ENCODE measurements at regions not wholly inside any gene's neighbourhood (a gene's known extent, or its start where the extent isn't known, plus 50 kb on each side); places are given as distances from the start of the nearest gene placed in this dataset.

DNA sequence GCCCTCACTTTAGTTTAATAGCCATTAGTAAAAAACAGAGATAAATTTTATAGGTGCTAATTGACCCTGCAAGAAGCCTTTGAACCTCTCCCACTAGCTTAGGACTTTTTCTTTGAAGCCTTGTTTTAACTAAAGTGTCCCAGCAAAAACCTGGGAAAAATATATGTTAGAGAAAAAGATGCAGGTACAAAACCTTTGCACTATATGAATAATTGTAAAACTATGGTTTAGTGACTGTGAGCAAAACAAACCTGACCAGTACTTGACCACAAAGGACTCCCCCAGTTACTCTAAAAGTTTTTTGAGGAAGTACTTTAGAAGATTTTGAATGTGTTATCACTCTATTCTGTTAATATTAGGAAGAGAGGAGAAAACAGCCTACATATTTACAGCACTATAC lies 123.3 kb upstream of the TP63 start (continued):
- TF ChIP-seq PAX8 (IDR thresholded peaks at IDR 0.05) (no peak), ZNF384 (IDR thresholded peaks at IDR 0.05; ENCODE audit: borderline replicate concordance, low read depth, low read length) (no peak), WRNIP1 (IDR thresholded peaks at IDR 0.05; ENCODE audit: borderline replicate concordance, low read depth, low read length) (no peak), HDAC6 (IDR thresholded peaks at IDR 0.05; ENCODE audit: unreplicated experiment) (no peak), EED (IDR thresholded peaks at IDR 0.05; ENCODE audit: low read depth) (no peak), NR2F1 (conservative IDR thresholded peaks at IDR 0.05) (0 out of 2 replicates have a peak, but pooled peaks have one; percentile 42), ZZZ3 (IDR thresholded peaks at IDR 0.05; ENCODE audit: control insufficient read depth, insufficient read length, low read depth) (no peak), HSF1 (IDR thresholded peaks at IDR 0.05; ENCODE audit: low read depth, low read length) (no peak), HDGF (IDR thresholded peaks at IDR 0.05) (no peak), POU2F2 (IDR thresholded peaks at IDR 0.05; ENCODE audit: borderline replicate concordance, low read depth, low read length) (no peak), TBL1XR1 (IDR thresholded peaks at IDR 0.05; ENCODE audit: low read depth, low read length) (0 out of 2 replicates have a peak, but pooled peaks have one; percentile 54), SIN3A (IDR thresholded peaks at IDR 0.05; ENCODE audit: low read depth, low read length) (no peak)
- TF ChIP-seq, protein P1, sequence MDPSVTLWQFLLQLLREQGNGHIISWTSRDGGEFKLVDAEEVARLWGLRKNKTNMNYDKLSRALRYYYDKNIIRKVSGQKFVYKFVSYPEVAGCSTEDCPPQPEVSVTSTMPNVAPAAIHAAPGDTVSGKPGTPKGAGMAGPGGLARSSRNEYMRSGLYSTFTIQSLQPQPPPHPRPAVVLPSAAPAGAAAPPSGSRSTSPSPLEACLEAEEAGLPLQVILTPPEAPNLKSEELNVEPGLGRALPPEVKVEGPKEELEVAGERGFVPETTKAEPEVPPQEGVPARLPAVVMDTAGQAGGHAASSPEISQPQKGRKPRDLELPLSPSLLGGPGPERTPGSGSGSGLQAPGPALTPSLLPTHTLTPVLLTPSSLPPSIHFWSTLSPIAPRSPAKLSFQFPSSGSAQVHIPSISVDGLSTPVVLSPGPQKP (IDR thresholded peaks at IDR 0.05; ENCODE audit: low read depth, low read length), result no peak
- TF ChIP-seq, protein P2, sequence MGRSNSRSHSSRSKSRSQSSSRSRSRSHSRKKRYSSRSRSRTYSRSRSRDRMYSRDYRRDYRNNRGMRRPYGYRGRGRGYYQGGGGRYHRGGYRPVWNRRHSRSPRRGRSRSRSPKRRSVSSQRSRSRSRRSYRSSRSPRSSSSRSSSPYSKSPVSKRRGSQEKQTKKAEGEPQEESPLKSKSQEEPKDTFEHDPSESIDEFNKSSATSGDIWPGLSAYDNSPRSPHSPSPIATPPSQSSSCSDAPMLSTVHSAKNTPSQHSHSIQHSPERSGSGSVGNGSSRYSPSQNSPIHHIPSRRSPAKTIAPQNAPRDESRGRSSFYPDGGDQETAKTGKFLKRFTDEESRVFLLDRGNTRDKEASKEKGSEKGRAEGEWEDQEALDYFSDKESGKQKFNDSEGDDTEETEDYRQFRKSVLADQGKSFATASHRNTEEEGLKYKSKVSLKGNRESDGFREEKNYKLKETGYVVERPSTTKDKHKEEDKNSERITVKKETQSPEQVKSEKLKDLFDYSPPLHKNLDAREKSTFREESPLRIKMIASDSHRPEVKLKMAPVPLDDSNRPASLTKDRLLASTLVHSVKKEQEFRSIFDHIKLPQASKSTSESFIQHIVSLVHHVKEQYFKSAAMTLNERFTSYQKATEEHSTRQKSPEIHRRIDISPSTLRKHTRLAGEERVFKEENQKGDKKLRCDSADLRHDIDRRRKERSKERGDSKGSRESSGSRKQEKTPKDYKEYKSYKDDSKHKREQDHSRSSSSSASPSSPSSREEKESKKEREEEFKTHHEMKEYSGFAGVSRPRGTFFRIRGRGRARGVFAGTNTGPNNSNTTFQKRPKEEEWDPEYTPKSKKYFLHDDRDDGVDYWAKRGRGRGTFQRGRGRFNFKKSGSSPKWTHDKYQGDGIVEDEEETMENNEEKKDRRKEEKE (IDR thresholded peaks at IDR 0.05), result no peak
- TF ChIP-seq, protein P3, sequence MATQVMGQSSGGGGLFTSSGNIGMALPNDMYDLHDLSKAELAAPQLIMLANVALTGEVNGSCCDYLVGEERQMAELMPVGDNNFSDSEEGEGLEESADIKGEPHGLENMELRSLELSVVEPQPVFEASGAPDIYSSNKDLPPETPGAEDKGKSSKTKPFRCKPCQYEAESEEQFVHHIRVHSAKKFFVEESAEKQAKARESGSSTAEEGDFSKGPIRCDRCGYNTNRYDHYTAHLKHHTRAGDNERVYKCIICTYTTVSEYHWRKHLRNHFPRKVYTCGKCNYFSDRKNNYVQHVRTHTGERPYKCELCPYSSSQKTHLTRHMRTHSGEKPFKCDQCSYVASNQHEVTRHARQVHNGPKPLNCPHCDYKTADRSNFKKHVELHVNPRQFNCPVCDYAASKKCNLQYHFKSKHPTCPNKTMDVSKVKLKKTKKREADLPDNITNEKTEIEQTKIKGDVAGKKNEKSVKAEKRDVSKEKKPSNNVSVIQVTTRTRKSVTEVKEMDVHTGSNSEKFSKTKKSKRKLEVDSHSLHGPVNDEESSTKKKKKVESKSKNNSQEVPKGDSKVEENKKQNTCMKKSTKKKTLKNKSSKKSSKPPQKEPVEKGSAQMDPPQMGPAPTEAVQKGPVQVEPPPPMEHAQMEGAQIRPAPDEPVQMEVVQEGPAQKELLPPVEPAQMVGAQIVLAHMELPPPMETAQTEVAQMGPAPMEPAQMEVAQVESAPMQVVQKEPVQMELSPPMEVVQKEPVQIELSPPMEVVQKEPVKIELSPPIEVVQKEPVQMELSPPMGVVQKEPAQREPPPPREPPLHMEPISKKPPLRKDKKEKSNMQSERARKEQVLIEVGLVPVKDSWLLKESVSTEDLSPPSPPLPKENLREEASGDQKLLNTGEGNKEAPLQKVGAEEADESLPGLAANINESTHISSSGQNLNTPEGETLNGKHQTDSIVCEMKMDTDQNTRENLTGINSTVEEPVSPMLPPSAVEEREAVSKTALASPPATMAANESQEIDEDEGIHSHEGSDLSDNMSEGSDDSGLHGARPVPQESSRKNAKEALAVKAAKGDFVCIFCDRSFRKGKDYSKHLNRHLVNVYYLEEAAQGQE (IDR thresholded peaks at IDR 0.05; ENCODE audit: low read depth, low read length), result no peak
- TF ChIP-seq, protein P4, sequence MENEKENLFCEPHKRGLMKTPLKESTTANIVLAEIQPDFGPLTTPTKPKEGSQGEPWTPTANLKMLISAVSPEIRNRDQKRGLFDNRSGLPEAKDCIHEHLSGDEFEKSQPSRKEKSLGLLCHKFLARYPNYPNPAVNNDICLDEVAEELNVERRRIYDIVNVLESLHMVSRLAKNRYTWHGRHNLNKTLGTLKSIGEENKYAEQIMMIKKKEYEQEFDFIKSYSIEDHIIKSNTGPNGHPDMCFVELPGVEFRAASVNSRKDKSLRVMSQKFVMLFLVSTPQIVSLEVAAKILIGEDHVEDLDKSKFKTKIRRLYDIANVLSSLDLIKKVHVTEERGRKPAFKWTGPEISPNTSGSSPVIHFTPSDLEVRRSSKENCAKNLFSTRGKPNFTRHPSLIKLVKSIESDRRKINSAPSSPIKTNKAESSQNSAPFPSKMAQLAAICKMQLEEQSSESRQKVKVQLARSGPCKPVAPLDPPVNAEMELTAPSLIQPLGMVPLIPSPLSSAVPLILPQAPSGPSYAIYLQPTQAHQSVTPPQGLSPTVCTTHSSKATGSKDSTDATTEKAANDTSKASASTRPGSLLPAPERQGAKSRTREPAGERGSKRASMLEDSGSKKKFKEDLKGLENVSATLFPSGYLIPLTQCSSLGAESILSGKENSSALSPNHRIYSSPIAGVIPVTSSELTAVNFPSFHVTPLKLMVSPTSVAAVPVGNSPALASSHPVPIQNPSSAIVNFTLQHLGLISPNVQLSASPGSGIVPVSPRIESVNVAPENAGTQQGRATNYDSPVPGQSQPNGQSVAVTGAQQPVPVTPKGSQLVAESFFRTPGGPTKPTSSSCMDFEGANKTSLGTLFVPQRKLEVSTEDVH (IDR thresholded peaks at IDR 0.05; ENCODE audit: low read depth, partially characterized antibody), result no peak

Measured in GM12878 (cell line).